ENCODE measurements at regions not wholly inside any gene's neighbourhood (a gene's known extent, or its start where the extent isn't known, plus 50 kb on each side); places are given as distances from the start of the nearest gene placed in this dataset.

GRCh38 chr10:108003061-108003460 lies 838.6 kb upstream of the SORCS1 start:
- no peak for TF ChIP-seq POLR2A (IDR thresholded peaks at IDR 0.05)
- TF ChIP-seq CTCF (IDR thresholded peaks at IDR 0.05), result no peak

Data from testis (tissue), 2 donors.